ENCODE measurements at regions not wholly inside any gene's neighbourhood (a gene's known extent, or its start where the extent isn't known, plus 50 kb on each side); places are given as distances from the start of the nearest gene placed in this dataset.

GRCh38 chr2:153189091-153189888, 289.3 kb downstream of the RPRM start:
- DNase-seq = no peak

- no peak for DNase-seq
Observed at GRCh38 chr2:153179808-153180207, 298.8 kb downstream of the RPRM start.

- no peak for DNase-seq
Observed at GRCh38 chr2:153169609-153170008, 309.0 kb downstream of the RPRM start.

DNA sequence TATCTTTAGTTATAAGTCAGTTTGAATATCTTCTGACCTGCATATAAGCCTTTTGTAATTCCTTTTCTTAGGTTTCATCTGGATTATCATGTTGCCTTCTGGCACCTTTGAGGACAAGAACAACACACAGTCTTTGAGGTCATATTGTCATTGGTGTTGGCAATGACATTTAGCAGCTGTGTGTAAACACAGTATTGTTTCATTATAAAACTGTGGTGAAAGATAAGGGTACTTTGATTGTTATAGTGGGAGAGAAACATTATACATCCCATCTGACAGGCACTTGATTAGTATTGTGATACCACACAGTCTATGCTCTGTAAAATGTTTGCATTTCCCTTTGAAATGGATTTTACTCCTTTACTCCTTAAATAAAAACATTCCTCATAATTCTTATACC, 313.5 kb downstream of the RPRM start:
- no peak for DNase-seq

GRCh38 chr2:153163055-153163454, 315.5 kb downstream of the RPRM start:
- no peak for DNase-seq

- no peak for DNase-seq
Observed at GRCh38 chr2:153156743-153157142, 321.8 kb downstream of the RPRM start.

DNA sequence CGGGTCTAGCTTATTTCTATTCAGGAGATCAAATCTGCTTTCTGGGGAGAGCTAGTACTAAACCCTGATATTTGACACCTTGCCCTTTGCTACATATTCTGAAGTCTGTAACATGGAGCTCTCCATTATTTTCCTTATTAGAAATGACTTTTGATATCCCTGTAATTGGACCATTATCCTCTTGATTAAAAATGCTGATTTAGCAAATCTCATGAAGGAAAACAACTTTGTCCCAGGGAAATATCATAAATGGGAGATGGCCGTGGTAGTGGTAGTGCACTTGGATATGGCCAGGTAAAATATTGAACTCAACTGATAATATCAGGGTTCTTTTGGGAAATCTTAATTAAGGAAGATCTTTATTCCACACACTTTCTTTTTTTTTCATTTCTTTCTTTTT, 326.5 kb downstream of the RPRM start:
- DNase-seq = no peak

GRCh38 chr2:153145470-153145978, 333.0 kb downstream of the RPRM start:
- no peak for DNase-seq

GRCh38 chr2:153143540-153143939, 335.0 kb downstream of the RPRM start:
- no peak for DNase-seq

DNA sequence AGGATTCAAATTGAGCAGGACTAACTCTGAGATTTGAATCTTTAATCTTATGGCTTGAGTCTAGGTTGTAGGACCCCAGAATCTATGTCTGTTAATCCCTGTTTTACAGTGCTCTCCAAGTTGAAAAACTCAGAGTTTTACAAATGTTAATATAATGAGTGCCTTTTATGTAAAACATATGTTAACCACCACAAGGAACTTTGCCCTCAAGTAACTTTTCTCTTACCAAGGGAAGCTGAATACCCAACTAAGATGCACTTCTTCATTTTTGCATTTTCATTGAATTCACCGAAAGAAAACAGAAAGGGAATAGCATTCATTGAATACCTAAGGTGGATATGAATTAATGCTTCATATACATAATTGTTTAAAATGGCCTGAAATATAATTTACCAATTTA, 338.1 kb downstream of the RPRM start:
- DNase-seq = no peak

DNA sequence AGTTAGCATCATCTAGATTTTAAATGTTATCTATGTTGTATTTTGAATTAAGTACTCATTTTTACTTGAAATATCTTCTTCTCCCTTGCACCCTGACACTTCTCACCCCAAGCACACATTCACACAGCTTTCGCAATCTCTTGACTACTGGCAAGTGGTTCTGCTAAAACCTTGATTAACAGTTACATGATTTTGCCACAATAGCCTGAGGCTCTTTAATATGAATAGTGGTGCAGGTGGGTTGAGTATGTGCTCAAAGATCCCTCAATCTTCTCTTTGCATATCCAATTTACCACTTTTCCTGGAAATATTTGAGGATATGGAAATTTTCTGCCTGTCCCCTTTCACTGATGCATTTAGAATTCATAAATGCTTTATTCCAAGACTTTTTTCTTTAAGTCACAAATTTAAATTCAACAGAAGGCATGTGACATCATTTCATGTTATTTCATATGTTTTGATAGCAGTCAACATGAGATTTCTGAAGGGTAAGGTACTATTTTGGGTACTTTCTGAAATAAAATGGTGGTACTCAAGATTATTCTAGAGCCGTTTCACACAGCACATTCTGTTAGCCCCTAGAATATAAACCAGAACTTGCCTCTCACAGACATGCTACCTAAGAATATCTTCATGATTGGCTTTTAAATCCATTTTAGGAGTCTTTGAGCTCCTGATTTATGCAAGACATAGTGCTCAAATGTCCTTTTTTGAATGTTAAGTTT, 339.7 kb downstream of the RPRM start:
- no peak for DNase-seq

DNA sequence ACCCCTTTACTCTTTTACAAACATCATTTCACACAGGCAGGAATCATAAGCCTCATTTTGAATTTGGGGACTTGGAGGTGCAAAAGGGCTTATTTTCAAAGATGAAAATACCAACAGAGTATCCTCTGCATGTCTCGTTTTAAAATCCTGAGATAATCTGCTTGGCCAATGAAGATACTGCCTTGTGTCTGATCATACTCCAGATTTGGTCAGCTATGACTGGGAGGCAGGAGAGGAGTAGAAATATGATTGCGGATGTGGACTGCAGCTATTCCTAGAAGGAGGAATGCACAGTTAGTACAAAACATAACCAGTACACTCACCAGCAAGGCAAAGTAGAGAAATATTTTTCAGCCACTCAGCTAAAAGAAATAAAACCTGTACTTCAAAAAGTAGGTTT, 342.3 kb downstream of the RPRM start:
- no peak for DNase-seq

DNA sequence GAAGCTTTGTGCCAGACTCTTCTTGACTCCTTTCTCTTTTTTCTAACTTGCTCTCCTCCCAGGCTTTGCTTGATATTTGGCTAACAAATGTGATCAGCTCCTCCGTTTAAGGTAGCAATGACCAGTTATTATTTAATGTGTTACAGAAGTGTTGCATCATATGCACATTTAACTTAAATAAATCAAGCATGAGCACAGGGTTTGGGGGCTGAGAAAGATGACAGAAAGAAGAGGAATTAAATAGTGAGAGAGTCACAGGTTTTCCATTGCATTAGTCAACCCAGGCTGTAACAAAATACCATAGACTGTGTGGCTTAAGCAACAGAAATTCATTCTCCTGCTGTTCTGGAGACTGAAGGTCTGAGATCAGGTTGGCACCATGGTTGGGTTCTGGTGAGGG, 343.8 kb downstream of the RPRM start:
- DNase-seq = no peak

DNA sequence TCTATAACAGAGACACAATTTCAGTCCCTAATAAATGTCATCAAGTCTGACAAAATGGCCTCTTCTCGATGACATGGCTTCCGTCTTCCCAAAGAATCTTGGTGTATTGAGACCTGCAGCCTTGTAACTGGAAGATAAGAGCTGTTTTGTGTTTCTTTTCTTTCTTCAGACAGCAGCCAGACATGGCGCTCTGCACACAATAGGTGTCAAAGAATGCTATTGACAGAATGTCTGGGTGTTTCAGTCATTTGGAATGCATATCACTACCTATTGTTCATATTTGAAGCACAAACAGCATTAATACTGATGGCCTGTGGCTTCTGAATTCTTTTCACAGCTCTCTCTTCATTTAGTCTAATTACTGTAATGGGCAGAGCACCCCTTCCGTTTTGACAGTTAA, 344.8 kb downstream of the RPRM start:
- DNase-seq = no peak

DNA sequence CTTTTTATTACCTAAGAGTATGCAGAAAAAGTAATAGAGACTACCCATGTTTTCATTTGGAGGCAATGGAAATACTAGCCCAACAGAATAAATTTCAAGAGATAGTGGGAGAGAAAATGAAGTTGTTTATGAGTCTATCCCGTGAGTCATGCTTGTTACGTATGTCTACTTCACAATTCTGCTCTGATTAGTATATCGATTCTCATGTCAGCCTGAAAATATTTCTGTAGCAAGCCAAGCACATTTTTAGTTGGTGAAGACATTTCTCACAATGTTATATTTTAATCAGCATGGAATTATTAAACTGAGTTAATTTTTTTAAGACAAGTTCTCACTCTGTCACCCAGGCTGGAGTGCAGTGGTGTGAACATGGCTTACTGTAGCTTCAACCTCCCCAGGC, 346.1 kb downstream of the RPRM start:
- no peak for DNase-seq

GRCh38 chr2:153115141-153115540, 363.4 kb downstream of the RPRM start:
- no peak for DNase-seq

DNA sequence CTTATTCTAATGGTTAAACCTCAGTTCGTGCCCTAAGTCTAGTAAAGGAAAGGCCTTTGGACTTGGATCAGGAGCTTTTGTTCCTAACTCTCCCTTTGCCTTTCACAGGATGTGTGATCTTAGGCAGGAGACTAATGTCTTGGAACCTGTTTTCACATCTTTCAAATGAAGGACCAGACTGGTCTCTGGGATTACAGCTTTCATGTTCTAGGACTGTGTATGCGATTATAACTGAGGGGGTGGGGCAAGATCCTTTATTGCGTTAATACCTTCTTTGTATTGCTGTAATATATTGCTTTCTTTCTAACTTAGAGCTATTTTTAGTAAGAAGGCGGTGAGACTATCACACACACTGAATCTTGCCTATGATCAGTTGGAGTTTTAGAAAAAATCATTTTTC, 368.1 kb downstream of the RPRM start:
- no peak for DNase-seq

GRCh38 chr2:153109793-153110192, 368.8 kb downstream of the RPRM start:
- no peak for DNase-seq

DNA sequence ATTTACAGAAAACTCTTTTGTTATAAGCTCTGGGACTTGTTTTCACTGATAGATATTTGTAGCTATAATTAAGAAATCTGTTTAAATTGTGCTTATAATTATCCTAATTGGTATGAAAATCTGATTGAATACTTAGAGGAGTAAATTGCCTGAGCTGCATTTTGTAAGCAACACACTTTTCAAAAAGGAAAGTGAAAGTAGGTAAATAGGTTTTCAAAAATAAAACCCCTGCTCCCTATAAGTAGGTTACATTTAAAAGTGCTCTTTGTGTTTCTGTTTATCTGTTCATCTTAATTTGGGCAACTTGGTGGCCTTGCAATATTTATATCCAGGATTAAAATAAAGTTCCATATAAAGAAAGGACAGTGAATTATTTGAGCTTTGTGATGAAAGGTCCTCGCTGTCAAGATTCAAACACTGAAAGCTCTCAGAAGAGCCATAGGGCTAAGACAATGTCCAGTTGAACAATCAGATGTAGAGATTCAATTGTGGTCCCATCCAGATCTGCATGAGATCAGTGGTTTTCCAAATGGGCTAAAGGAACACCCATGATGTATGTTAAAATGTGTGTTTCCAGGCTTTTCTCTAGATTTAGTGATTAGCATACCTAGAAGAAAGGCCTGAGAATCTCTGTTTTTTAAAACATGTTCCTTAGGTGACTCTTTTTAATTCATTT, 371.6 kb downstream of the RPRM start:
- no peak for DNase-seq

DNA sequence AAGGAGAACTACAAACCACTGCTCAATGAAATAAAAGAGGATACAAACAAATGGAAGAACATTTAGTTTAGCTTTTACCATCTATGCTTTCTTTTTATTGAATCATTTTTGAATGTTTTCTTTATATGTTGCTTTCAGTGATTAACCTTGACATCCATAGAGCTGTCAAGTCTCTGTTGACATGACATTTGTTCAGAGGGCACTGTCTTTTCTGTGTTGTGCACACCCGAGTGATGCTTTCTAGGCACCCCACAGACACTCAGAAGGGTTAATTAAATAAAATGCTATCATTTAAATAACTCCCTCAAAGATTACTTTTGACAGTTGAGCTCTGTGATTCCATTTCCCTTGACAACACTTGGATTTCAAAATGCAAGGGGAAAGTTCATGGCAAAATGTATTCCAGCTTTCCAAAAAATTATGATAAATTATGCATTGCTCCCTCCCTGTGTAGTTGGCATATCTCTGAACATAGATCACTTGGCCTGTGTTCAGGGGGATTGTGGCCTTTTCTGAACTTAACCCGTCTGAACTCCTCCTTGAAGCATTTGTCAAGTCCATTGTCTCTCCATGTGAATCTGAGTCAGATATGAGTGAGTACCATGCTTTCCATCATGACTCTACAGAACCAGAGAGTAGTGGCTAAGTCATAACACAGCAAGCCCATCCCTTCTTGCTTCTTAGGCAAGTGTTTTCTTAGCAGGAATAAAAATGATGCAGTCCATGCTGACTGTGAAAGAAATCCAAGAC, 372.6 kb downstream of the RPRM start:
- no peak for DNase-seq

DNA sequence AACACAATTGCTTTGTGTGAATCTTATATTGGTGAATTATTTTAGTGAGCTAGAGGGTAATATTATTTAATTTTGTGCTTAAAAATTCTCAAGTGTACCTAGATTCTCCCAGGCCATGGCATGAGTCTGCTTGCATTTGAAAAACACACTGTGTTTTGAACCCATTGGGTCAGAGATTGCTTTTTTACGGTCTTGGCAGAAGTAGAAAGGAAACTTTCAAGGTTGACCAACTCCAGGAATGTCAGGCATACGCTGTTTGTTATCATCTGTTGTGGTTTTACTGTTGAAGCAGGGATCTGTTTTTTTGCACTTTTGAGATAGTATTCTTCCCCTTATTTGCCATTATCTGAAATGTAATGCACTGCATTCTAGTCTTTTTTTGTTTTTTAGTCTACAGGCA, 377.4 kb downstream of the RPRM start:
- DNase-seq = no peak

DNA sequence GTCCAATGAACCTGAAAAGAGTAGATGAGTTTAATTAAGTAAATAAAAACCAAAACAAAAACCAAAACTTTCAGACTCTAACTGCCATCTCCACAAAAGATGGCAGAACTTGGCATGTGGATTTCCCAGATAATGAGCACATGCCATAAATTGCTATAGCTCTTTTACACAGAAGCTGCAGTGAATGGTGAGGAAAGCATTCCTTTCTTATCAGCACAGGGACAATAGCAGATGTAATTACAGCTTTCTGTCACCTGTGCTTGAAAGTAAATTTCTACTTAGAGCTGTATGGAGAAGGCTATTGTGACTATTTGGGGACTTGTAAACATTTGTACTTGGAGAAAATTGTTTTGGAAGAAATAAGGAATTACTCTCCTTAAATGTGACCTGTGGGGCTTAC, 378.4 kb downstream of the RPRM start:
- no peak for DNase-seq

DNA sequence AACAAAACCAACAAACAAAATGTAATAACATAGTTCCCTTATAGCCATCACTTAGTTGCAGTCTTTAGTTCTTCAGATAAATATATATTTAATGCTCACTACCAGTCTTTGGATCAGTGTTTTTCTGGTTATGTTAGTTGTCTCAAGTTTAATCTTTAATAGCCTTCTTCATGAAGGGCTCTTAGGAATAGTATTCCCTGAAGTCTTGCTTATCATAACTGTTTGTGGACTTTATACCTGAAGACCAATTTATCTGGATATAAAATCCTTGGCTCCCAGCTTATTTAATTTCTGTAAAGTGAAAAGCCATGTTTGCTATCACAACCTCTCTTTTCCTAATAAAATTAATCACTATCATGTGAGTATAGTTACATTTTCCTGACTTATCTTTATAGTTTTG, 379.7 kb downstream of the ARL6IP6 start:
- DNase-seq = no peak
